Testis (tissue), 2 donors: ENCODE measurements at regions not wholly inside any gene's neighbourhood (a gene's known extent, or its start where the extent isn't known, plus 50 kb on each side); places are given as distances from the start of the nearest gene placed in this dataset.

ENCODE experiments used
- POLR2A ChIP-seq: fragments of 450-650 bp; IDR thresholded peaks from one replicate; pipeline ENCODE4 v1.6.1; 2017; ENCODE audit warnings: antibody characterized with exemption, mild to moderate bottlenecking, moderate library complexity
- TF ChIP-seq, protein P1 (sequence below), 3 experiments: fragments of 450-650 bp in 2 of 3; fragments of 200-600 bp in 1 of 3; sonication (generic) in 1 of 3; IDR thresholded peaks; one replicate each; pipeline ENCODE4 v1.5.1; 2016 to 2019; ENCODE audit warnings: antibody characterized with exemption in 3 of 3, mild to moderate bottlenecking in 2 of 3, moderate library complexity in 1 of 3

- TF ChIP-seq, protein P1, sequence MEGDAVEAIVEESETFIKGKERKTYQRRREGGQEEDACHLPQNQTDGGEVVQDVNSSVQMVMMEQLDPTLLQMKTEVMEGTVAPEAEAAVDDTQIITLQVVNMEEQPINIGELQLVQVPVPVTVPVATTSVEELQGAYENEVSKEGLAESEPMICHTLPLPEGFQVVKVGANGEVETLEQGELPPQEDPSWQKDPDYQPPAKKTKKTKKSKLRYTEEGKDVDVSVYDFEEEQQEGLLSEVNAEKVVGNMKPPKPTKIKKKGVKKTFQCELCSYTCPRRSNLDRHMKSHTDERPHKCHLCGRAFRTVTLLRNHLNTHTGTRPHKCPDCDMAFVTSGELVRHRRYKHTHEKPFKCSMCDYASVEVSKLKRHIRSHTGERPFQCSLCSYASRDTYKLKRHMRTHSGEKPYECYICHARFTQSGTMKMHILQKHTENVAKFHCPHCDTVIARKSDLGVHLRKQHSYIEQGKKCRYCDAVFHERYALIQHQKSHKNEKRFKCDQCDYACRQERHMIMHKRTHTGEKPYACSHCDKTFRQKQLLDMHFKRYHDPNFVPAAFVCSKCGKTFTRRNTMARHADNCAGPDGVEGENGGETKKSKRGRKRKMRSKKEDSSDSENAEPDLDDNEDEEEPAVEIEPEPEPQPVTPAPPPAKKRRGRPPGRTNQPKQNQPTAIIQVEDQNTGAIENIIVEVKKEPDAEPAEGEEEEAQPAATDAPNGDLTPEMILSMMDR (IDR thresholded peaks at IDR 0.05), result no peak
- TF ChIP-seq POLR2A, result no peak
These were observed 758.6 kb upstream of the KCND2 start for GRCh38 chr7:119514326-119514725.
